H9 (cell line): ENCODE measurements at regions not wholly inside any gene's neighbourhood (a gene's known extent, or its start where the extent isn't known, plus 50 kb on each side); places are given as distances from the start of the nearest gene placed in this dataset.

Experiments
- DNase-seq: peaks from one replicate; pipeline ENCODE4 v3.0.0-alpha.2; 2017
- H2AFZ ChIP-seq: one replicate; pipeline ENCODE4 v1.6.1; 2013; ENCODE audit warnings: mild to moderate bottlenecking, low read length, control low read depth, moderate library complexity
- H2AK5ac ChIP-seq: 2 replicates; pipeline ENCODE4 v1.6.1; 2013; ENCODE audit warnings: low read length, control low read depth, mixed read lengths; ENCODE audit not compliant: insufficient read length
- H2BK120ac ChIP-seq: one replicate; pipeline ENCODE4 v1.6.1; 2013; ENCODE audit warnings: low read depth, mild to moderate bottlenecking, low read length, control low read depth, inconsistent platforms; ENCODE audit not compliant: poor library complexity, severe bottlenecking
- H2BK12ac ChIP-seq: 2 replicates; pipeline ENCODE4 v1.6.1; 2013; ENCODE audit warnings: low read length, control low read depth, mixed read lengths, low read depth; ENCODE audit not compliant: insufficient read length
- H2BK15ac ChIP-seq: 2 replicates; pipeline ENCODE4 v1.6.1; 2013; ENCODE audit warnings: low read depth, low read length, control low read depth
- H2BK20ac ChIP-seq: one replicate; pipeline ENCODE4 v1.6.1; 2013; ENCODE audit warnings: low read depth, mild to moderate bottlenecking, low read length, control low read depth, inconsistent platforms; ENCODE audit not compliant: poor library complexity, severe bottlenecking
- H2BK5ac ChIP-seq: 2 replicates; pipeline ENCODE4 v1.6.1; 2013; ENCODE audit warnings: low read length, control low read depth, mixed read lengths; ENCODE audit not compliant: insufficient read length
- H3K14ac ChIP-seq: 2 replicates; pipeline ENCODE4 v1.6.1; 2013; ENCODE audit warnings: low read length, control low read depth; ENCODE audit not compliant: insufficient read depth
- H3K18ac ChIP-seq: 2 replicates; pipeline ENCODE4 v1.6.1; 2013; ENCODE audit warnings: low read depth, mild to moderate bottlenecking, mixed read lengths, low read length, control low read depth; ENCODE audit not compliant: insufficient read length
- H3K23ac ChIP-seq: 2 replicates; pipeline ENCODE4 v1.6.1; 2013; ENCODE audit warnings: low read length, control low read depth, mixed read lengths, low read depth; ENCODE audit not compliant: insufficient read length
- H3K23me2 ChIP-seq: 2 replicates; pipeline ENCODE4 v1.6.1; 2013; ENCODE audit warnings: low read depth, mild to moderate bottlenecking, mixed read lengths, low read length, control low read depth; ENCODE audit not compliant: insufficient read length, poor library complexity, severe bottlenecking
- H3K27ac ChIP-seq: 2 replicates; pipeline ENCODE4 v1.5.1; 2013; ENCODE audit warnings: low read length, control low read depth, mixed read lengths, low read depth; ENCODE audit not compliant: insufficient read length
- H3K27me3 ChIP-seq: 2 replicates; pipeline ENCODE4 v1.6.1; 2013; ENCODE audit warnings: low read length, control low read depth, inconsistent platforms; ENCODE audit not compliant: insufficient read depth
- H3K4ac ChIP-seq: 2 replicates; pipeline ENCODE4 v1.6.1; 2013; ENCODE audit warnings: low read depth, mild to moderate bottlenecking, control low read depth, inconsistent platforms, low read length, moderate library complexity
- H3K4me1 ChIP-seq: 2 replicates; pipeline ENCODE4 v1.6.1; 2013; ENCODE audit warnings: low read length, control low read depth, inconsistent platforms; ENCODE audit not compliant: insufficient read depth
- H3K4me2 ChIP-seq: 2 replicates; pipeline ENCODE4 v1.6.1; 2013; ENCODE audit warnings: low read length, control low read depth, mixed read lengths; ENCODE audit not compliant: insufficient read length, insufficient read depth
- H3K56ac ChIP-seq: 2 replicates; pipeline ENCODE4 v1.6.1; 2013; ENCODE audit warnings: low read depth, mild to moderate bottlenecking, mixed read lengths, low read length, control low read depth; ENCODE audit not compliant: insufficient read length
- H3K79me1 ChIP-seq: 2 replicates; pipeline ENCODE4 v1.6.1; 2013; ENCODE audit warnings: low read depth, mild to moderate bottlenecking, moderate library complexity, low read length, control low read depth, inconsistent platforms; ENCODE audit not compliant: insufficient read depth, poor library complexity, severe bottlenecking
- H3K79me2 ChIP-seq: 2 replicates; pipeline ENCODE4 v1.6.1; 2013; ENCODE audit warnings: low read length, control low read depth, inconsistent platforms; ENCODE audit not compliant: insufficient read depth
- H3K9ac ChIP-seq: 2 replicates; pipeline ENCODE4 v1.6.1; 2013; ENCODE audit warnings: low read length, control low read depth, mixed read lengths; ENCODE audit not compliant: insufficient read length; ENCODE audit errors: extremely low read depth
- H3K9me3 ChIP-seq: one replicate; pipeline ENCODE4 v1.6.1; 2013; ENCODE audit warnings: low read depth, low read length, inconsistent platforms; ENCODE audit not compliant: control insufficient read depth
- H3T11ph ChIP-seq: one replicate; pipeline ENCODE4 v1.6.1; 2013; ENCODE audit warnings: mild to moderate bottlenecking, low read length, control low read depth, inconsistent platforms
- H4K20me1 ChIP-seq: one replicate; pipeline ENCODE4 v1.6.1; 2013; ENCODE audit not compliant: control insufficient read depth, insufficient read length, insufficient read depth
- H4K5ac ChIP-seq: 2 replicates; pipeline ENCODE4 v1.6.1; 2013; ENCODE audit warnings: low read depth, mild to moderate bottlenecking, mixed read lengths, low read length, control low read depth; ENCODE audit not compliant: insufficient read length
- H4K8ac ChIP-seq: replicated peaks from 2 replicates; pipeline ENCODE4 v1.6.1; 2013; ENCODE audit warnings: low read length, control low read depth, mixed read lengths, low read depth; ENCODE audit not compliant: insufficient read length
- H4K91ac ChIP-seq: 2 replicates; pipeline ENCODE4 v1.6.1; 2013; ENCODE audit warnings: low read depth, mild to moderate bottlenecking, moderate library complexity, mixed read lengths, low read length, control low read depth; ENCODE audit not compliant: insufficient read length
- H3K27ac Mint-ChIP-seq, 3 experiments: 2 replicates in 2 of 3; 3 replicates in 1 of 3; pipeline ENCODE4 v1.8.0; 2020 to 2021; ENCODE audit warnings: mixed read lengths in 3 of 3, mild to moderate bottlenecking in 1 of 3, moderate library complexity in 1 of 3
- H3K27me3 Mint-ChIP-seq: 2 replicates; pipeline ENCODE4 v1.8.0; 2021; ENCODE audit warnings: low read depth, mild to moderate bottlenecking, moderate library complexity, mixed read lengths
- H3K36me3 Mint-ChIP-seq, 3 experiments: 2 replicates in 2 of 3; 3 replicates in 1 of 3; pipeline ENCODE4 v1.8.0; 2020 to 2021; ENCODE audit warnings: low read depth in 3 of 3, mixed read lengths in 3 of 3; ENCODE audit not compliant: insufficient read depth in 1 of 3
- H3K4me1 Mint-ChIP-seq, 2 experiments: 2 replicates each; pipeline ENCODE4 v1.8.0; 2020; ENCODE audit warnings: mixed read lengths in 2 of 2
- H3K4me3 Mint-ChIP-seq, 2 experiments: 2 replicates in 1 of 2; 3 replicates in 1 of 2; pipeline ENCODE4 v1.8.0; 2020 to 2021; ENCODE audit warnings: mild to moderate bottlenecking in 2 of 2, mixed read lengths in 2 of 2, moderate library complexity in 1 of 2
- H3K9me3 Mint-ChIP-seq, 2 experiments: 2 replicates in 1 of 2; 3 replicates in 1 of 2; pipeline ENCODE4 v1.8.0; 2020; ENCODE audit warnings: mild to moderate bottlenecking in 2 of 2, mixed read lengths in 2 of 2, moderate library complexity in 1 of 2
- CTCF ChIP-seq: fragments of 200-600 bp; sonication (generic); conservative IDR thresholded peaks from 3 replicates; pipeline ENCODE4 v1.8.0; 2021; ENCODE audit warnings: antibody characterized with exemption, mild to moderate bottlenecking
- whole genome bisulfite sequencing: extraction: QIAGEN DNeasy Blood & Tissue Kit; methylation state at CpG from one replicate; pipeline ENCODE4 v1.1.7; 2013; ENCODE audit warnings: missing lambda C conversion rate, low lambda C conversion rate, mixed read lengths; ENCODE audit not compliant: insufficient read length; ENCODE audit errors: extremely low coverage; 5-methylcytosine and 5-hydroxymethylcytosine counted together

- no peak overlapping the region for H3K23ac ChIP-seq
- no peak overlapping the region for H2AK5ac ChIP-seq
- WGBS: no CpG with 5 or more reads among the region's 2 CpGs
- Mint-ChIP-seq H3K9me3 (peaks cover 6 to 12% of the 10 kb centered on the region in 2 experiments), H3K27ac (no peak overlapping the region; a peak in 1 of 7 replicates), H3K27me3 (peaks cover 3% of the 10 kb centered on the region; the same call in 1 of the 2 replicates), H3K4me3 (no peak overlapping the region), H3K4me1 (peaks cover 7 to 10% of the 10 kb centered on the region in 2 experiments), H3K36me3 (peaks cover 0 to 15% (median 4%) of the 10 kb centered on the region in 3 experiments; a peak in 4 of 7 replicates)
- no peak overlapping the region for H2BK120ac ChIP-seq
- H3K18ac ChIP-seq: no peak overlapping the region
- no peak overlapping the region for H3K14ac ChIP-seq
- H3K79me2 ChIP-seq: no peaks in the 10 kb centered on the region
- no peaks in the 10 kb centered on the region for H4K20me1 ChIP-seq
- H2BK5ac ChIP-seq: no peak overlapping the region
- no peak overlapping the region for H3K27ac ChIP-seq
- no peak for DNase-seq
- H3K4me2 ChIP-seq: no peak overlapping the region
- H3K4ac ChIP-seq: no peak overlapping the region
- no peak overlapping the region for H3T11ph ChIP-seq
- H3K79me1 ChIP-seq: no peaks in the 10 kb centered on the region
- H2BK12ac ChIP-seq: no peak overlapping the region
- no peak for TF ChIP-seq CTCF
- no peaks in the 10 kb centered on the region for H3K27me3 ChIP-seq
- no peaks in the 10 kb centered on the region for H3K23me2 ChIP-seq
- H4K5ac ChIP-seq: no peak overlapping the region
- H3K9me3 ChIP-seq: no peaks in the 10 kb centered on the region
- no peak overlapping the region for H2BK15ac ChIP-seq
- H3K4me1 ChIP-seq: no peaks in the 10 kb centered on the region; the same call in 1 of the 2 replicates
- no peak overlapping the region for H3K56ac ChIP-seq
- no peak overlapping the region for H3K9ac ChIP-seq
- no peak overlapping the region for H4K8ac ChIP-seq
- no peak overlapping the region for H4K91ac ChIP-seq
- no peak overlapping the region for H2AFZ ChIP-seq
- no peak overlapping the region for H2BK20ac ChIP-seq
Observed at GRCh38 chr3:30124435-30125370, 481.7 kb upstream of the TGFBR2 start.
